CD4-positive, alpha-beta T cell (primary cell): ENCODE measurements at regions not wholly inside any gene's neighbourhood (a gene's known extent, or its start where the extent isn't known, plus 50 kb on each side); places are given as distances from the start of the nearest gene placed in this dataset.

Experiments
- ATAC-seq: fragments of 200-7000 bp; cut with Tn5 transposase; one replicate; pipeline ENCODE4 v1.10.0; 2022; ENCODE audit warnings: mild to moderate bottlenecking; ENCODE audit not compliant: poor library complexity
- CTCF ChIA-PET: fragments of 350-600 bp; sonication (Branson Sonifier 250); formaldehyde crosslinking; loops from one replicate; lab custom pipeline; 2021; ENCODE audit warnings: antibody characterized with exemption, inconsistent platforms; lab: Charles Lee
- POLR2A ChIA-PET: fragments of 350-600 bp; sonication (Branson Sonifier 250); formaldehyde crosslinking; loops from one replicate; lab custom pipeline; 2021; ENCODE audit warnings: antibody characterized with exemption, inconsistent platforms; lab: Charles Lee
- DNase-seq, 14 experiments: peaks; one replicate each; pipeline ENCODE4 v3.0.0-alpha.2; 2013 to 2020; ENCODE audit warnings: mixed read lengths in 2 of 14
- H3K27ac ChIP-seq, 2 donors: one replicate each; pipeline versions ENCODE4 v1.5.1 to v1.7.0; 2013; ENCODE audit warnings: low read length in 2 of 2, low read depth in 1 of 2, mild to moderate bottlenecking in 1 of 2
- H3K27me3 ChIP-seq, 2 experiments: 1 replicate in 1 of 2; 2 replicates in 1 of 2; pipeline versions ENCODE4 v1.6.1 to v1.7.0; 2013; ENCODE audit warnings: low read length in 2 of 2, control low read depth in 1 of 2, mild to moderate bottlenecking in 1 of 2, moderate library complexity in 1 of 2; ENCODE audit not compliant: insufficient read depth in 2 of 2, control insufficient read depth in 1 of 2
- H3K36me3 ChIP-seq: one replicate; pipeline ENCODE4 v1.6.1; 2013; ENCODE audit warnings: low read length, control low read depth; ENCODE audit not compliant: insufficient read depth
- H3K4me1 ChIP-seq: one replicate; pipeline ENCODE4 v1.6.1; 2013; ENCODE audit warnings: low read length, control low read depth; ENCODE audit not compliant: insufficient read depth
- H3K4me3 ChIP-seq: one replicate; pipeline ENCODE4 v1.5.1; 2013; ENCODE audit warnings: mild to moderate bottlenecking, low read length, moderate library complexity
- H3K9me3 ChIP-seq, 2 experiments: 1 replicate in 1 of 2; 2 replicates in 1 of 2; pipeline versions ENCODE4 v1.6.1 to v1.7.0; 2013; ENCODE audit warnings: low read length in 2 of 2, mild to moderate bottlenecking in 2 of 2, control low read depth in 1 of 2, moderate library complexity in 1 of 2; ENCODE audit not compliant: control insufficient read depth in 1 of 2, insufficient read depth in 1 of 2
- H3K27ac Mint-ChIP-seq: one replicate; pipeline ENCODE4 v1.8.0; 2020; ENCODE audit warnings: mixed read lengths
- H3K27me3 Mint-ChIP-seq: one replicate; pipeline ENCODE4 v1.8.0; 2021; ENCODE audit warnings: mixed read lengths
- H3K36me3 Mint-ChIP-seq: one replicate; pipeline ENCODE4 v1.8.0; 2021; ENCODE audit warnings: low read depth, mixed read lengths
- H3K4me1 Mint-ChIP-seq: one replicate; pipeline ENCODE4 v1.8.0; 2021; ENCODE audit warnings: low read depth, mixed read lengths
- H3K4me3 Mint-ChIP-seq: one replicate; pipeline ENCODE4 v1.8.0; 2020; ENCODE audit warnings: mild to moderate bottlenecking, mixed read lengths
- H3K9me3 Mint-ChIP-seq: one replicate; pipeline ENCODE4 v1.8.0; 2020; ENCODE audit warnings: mixed read lengths
- CTCF ChIP-seq: fragments of 200-600 bp; IDR thresholded peaks from one replicate; pipeline ENCODE4 v1.8.0; 2022; ENCODE audit warnings: antibody characterized with exemption, mild to moderate bottlenecking
- intact Hi-C, 2 experiments: fragments of 100-400 bp; cut with DNase I in 1 of 2; cut with micrococcal nuclease in 1 of 2; formaldehyde crosslinking; loops; one replicate each; pipeline versions ENCODE4 v1.15.1 to v1.9.0; 2023 to 2025; cut with DNase I, micrococcal nuclease

GRCh38 chr10:74775099-74775498 lies 51.3 kb upstream of the KAT6B start:
- Mint-ChIP-seq H3K4me1 (no peaks in the 10 kb centered on the region), H3K9me3 (peaks cover 10% of the 10 kb centered on the region), H3K4me3 (no peak overlapping the region), H3K27me3 (no peaks in the 10 kb centered on the region), H3K36me3 (no peaks in the 10 kb centered on the region), H3K27ac (no peak overlapping the region)
- Histone ChIP-seq H3K4me3 (no peak overlapping the region), H3K27me3 (no peaks in the 10 kb centered on the region), H3K9me3 (peaks cover 0 to 10% of the 10 kb centered on the region in 2 experiments), H3K36me3 (no peaks in the 10 kb centered on the region), H3K27ac (no peak overlapping the region), H3K4me1 (no peaks in the 10 kb centered on the region)
- ChIA-PET POLR2A (no interaction called here), CTCF (interaction anchor here (1.0 kb wide), 1 partner anchor 225 kb away, joined by 3 read pairs; no protein-coding TSS in a partner anchor)
- DNase-seq = no peak
- intact Hi-C loops = no loop called here
- no peak for ATAC-seq
- TF ChIP-seq CTCF = no peak
